Activated naive CD8-positive, alpha-beta T cell treated with anti-CD3 and anti-CD28 coated beads, Interleukin-2, amount 50 U/mL, for 24 hours (primary cell): ENCODE measurements at regions not wholly inside any gene's neighbourhood (a gene's known extent, or its start where the extent isn't known, plus 50 kb on each side); places are given as distances from the start of the nearest gene placed in this dataset.

Experiments used
- ATAC-seq: fragments of 150-1000 bp; cut with Tn5 transposase; one replicate; pipeline ENCODE4 v1.10.0; 2021
- DNase-seq: peaks from one replicate; pipeline ENCODE4 v3.0.0; 2021
- H3K27ac Mint-ChIP-seq: one replicate; pipeline ENCODE4 v1.8.0; 2021; ENCODE audit warnings: mild to moderate bottlenecking, mixed read lengths
- H3K27me3 Mint-ChIP-seq: one replicate; pipeline ENCODE4 v1.8.0; 2021; ENCODE audit warnings: mixed read lengths
- H3K36me3 Mint-ChIP-seq: one replicate; pipeline ENCODE4 v1.8.0; 2021; ENCODE audit warnings: low read depth, mixed read lengths
- H3K4me1 Mint-ChIP-seq: one replicate; pipeline ENCODE4 v1.8.0; 2021; ENCODE audit warnings: mixed read lengths
- H3K4me3 Mint-ChIP-seq: one replicate; pipeline ENCODE4 v1.8.0; 2021; ENCODE audit warnings: mild to moderate bottlenecking, moderate library complexity, mixed read lengths
- H3K9me3 Mint-ChIP-seq: one replicate; pipeline ENCODE4 v1.8.0; 2021; ENCODE audit warnings: mixed read lengths

DNA sequence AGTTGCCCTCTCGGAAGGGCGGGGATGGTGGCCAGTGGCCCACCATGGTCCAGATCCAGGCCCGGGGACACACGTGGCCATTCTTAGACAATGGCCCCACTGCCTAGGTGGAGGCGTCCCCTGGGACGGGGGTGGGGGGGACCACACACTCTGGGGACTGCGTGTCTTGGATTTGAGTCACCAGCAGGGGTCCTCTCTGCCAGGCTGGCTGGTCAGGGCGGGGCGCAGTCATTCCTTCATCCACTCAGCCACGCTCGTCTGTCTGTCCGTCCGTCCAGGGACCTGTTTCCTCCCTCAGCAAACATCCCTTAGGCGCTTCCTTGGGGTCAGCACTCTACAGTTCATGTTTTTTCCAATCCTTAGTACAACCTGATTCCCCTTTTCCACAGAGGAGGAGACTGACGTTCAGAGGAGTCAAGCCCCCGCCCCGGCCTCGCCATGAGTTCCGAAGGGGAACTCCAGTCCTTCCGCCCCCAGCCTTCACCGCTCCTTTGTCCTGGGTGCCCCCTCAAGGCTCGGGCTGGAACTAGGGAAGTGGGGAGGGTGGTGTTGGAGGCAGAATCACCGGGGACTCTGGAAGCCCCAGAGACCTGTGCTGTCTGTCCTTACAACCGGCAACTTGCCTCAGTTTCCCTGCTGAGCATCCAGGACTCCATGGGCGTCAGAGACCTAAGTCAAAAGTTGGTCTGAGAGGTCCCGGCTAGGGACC is 276.6 kb upstream of the MVB12B start:
- Mint-ChIP-seq H3K9me3 (peaks cover 5% of the 10 kb centered on the region), H3K4me3 (no peak overlapping the region), H3K36me3 (peaks cover 2% of the 10 kb centered on the region), H3K27ac (no peak overlapping the region), H3K4me1 (no peaks in the 10 kb centered on the region), H3K27me3 (peaks cover 14% of the 10 kb centered on the region)
- no peak for ATAC-seq
- DNase-seq: no peak

DNA sequence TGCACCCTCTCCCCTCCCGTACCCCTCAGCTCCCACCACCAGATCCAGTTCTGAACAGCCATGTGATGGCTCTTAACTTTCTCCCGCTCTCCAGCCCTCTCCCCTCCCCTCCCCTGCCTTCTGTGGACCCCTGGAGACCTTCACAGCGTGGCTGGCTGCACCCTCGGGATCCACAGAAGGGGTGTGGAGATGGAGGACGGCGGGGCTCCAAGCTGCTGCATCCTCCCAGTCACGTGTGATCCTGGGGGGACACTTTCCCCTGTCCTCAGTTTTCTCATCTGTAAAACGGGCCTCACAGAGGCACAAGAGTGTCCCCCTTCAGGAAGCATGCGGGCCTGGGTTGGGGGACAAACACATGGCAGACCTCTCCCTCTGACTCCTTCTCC is 276.0 kb upstream of the MVB12B start:
- Mint-ChIP-seq H3K4me1 (no peaks in the 10 kb centered on the region), H3K27ac (no peak overlapping the region), H3K36me3 (peaks cover 2% of the 10 kb centered on the region), H3K9me3 (peaks cover 4% of the 10 kb centered on the region), H3K27me3 (peaks cover 13% of the 10 kb centered on the region), H3K4me3 (no peak overlapping the region)
- DNase-seq: no peak
- ATAC-seq: no peak

DNA sequence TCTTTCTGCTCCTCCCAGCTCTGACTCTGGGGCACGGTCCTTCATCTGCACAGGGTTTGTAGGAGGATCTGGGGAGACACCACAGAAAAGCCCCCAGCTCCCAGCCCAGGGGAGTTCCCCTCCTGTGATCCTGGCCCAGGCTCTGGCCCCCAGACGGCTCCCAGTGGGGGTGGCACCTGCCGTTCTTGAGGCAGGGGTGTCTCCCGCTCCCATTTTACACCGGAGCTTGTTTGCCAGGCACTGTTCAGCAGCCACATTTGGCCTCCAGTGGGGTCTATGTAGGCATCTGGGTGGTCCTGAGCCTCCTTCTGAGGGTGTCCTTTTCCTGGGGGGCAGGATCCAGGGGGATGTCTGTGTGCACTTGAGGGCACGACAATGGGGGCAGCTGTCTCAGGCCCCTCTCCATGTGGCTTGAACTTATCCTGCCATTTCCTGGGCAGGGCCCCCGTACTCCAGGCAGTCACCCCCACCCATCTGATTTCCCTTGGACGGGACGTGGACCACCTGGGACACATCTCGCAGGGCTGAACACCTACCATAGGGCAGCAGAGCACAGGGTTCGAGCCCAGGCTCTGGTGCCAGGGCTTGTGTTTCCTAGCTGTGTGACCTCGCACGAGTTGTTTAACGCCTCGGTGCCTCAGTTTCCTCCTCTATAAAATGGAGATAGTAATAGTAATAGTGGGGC is 275.0 kb upstream of the MVB12B start:
- Mint-ChIP-seq H3K36me3 (no peaks in the 10 kb centered on the region), H3K4me3 (no peak overlapping the region), H3K4me1 (no peaks in the 10 kb centered on the region), H3K27ac (no peak overlapping the region), H3K27me3 (peaks cover 8% of the 10 kb centered on the region), H3K9me3 (no peaks in the 10 kb centered on the region)
- ATAC-seq (no peak), DNase-seq (no peak)

DNA sequence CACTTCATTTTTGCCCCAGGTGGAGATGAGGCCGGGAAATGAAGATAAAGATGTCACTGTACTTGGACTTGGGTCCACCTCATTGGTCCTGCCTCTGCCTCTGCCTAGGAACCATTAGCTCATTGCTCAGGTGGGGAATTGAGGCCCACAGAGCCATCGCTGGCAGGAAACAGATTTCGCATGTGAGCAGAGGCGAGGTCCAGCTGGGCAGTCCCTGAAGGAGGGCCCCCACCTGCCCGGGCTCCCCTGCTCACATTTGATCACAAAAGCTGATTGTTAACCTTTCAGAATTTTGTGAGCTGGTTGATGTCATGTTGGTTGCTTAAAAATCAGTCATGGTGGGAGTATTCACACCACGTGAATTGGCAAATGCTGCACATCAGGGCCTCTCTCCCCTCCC is 273.8 kb upstream of the MVB12B start:
- Mint-ChIP-seq H3K27me3 (peaks cover 8% of the 10 kb centered on the region), H3K36me3 (no peaks in the 10 kb centered on the region)

DNA sequence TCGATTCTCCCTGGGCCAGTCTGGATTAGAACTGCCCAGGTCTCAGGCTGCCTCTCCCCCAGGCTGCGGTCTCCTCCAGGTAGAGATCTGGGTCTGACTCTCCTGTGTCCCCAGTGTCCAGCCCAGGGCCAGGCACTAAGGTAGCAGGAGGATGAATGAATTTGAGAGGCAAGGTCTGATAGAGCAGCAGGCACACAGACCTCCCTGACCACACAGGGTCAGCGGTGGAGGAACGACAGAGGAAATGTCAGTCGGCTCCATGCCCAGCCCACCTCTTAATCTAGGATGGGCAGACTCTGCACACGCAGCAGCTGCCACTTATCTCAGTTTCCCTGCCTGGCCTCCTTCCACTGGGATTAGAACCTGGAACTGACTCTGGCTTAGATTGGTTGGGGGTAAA is 272.7 kb upstream of the MVB12B start:
- DNase-seq (no peak), ATAC-seq (no peak)
- Mint-ChIP-seq H3K36me3 (no peaks in the 10 kb centered on the region), H3K27ac (no peak overlapping the region), H3K4me1 (no peaks in the 10 kb centered on the region), H3K9me3 (no peaks in the 10 kb centered on the region), H3K27me3 (peaks cover 10% of the 10 kb centered on the region), H3K4me3 (no peak overlapping the region)

More for the DNA sequence above, 273.8 kb upstream of the MVB12B start:
- DNase-seq: no peak
- Mint-ChIP-seq H3K4me3 (no peak overlapping the region), H3K4me1 (no peaks in the 10 kb centered on the region), H3K27ac (no peak overlapping the region), H3K9me3 (no peaks in the 10 kb centered on the region)
- ATAC-seq: no peak

DNA sequence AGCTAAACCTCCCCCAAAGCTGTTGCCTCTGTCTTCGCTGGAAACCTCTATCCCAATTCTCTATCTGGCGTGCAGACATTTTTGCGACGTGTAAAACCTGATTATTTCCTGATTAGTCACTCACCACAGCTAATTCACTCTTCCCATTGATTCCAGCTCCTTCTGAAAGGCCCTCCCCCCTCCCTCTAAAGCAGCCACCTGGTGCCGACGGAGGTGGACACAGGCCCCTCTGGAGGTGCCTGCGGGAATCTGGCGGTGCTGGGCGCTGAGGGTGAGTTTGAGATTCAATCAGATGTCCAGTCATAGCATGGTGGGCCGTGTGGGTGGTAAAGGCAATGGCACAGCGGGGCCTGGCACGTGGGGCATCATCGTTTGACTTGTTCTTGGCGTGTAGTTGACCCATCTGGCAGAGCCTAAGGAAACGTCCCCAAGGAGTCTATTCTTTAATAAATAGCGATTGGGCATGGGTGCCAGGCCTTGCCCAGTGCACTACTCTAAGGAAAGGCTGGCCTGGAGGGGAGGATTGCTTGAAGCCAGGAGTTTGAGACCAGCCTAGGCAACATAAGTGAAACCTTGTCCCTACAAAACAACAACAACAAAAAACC is 271.1 kb upstream of the MVB12B start:
- ATAC-seq (no peak), DNase-seq (no peak)
- no peaks in the 10 kb centered on the region for H3K9me3 Mint-ChIP-seq
- no peaks in the 10 kb centered on the region for H3K36me3 Mint-ChIP-seq
- H3K27me3 Mint-ChIP-seq: peaks cover 13% of the 10 kb centered on the region
- H3K27ac Mint-ChIP-seq: no peak overlapping the region
- H3K4me3 Mint-ChIP-seq: no peak overlapping the region
- no peaks in the 10 kb centered on the region for H3K4me1 Mint-ChIP-seq

DNA sequence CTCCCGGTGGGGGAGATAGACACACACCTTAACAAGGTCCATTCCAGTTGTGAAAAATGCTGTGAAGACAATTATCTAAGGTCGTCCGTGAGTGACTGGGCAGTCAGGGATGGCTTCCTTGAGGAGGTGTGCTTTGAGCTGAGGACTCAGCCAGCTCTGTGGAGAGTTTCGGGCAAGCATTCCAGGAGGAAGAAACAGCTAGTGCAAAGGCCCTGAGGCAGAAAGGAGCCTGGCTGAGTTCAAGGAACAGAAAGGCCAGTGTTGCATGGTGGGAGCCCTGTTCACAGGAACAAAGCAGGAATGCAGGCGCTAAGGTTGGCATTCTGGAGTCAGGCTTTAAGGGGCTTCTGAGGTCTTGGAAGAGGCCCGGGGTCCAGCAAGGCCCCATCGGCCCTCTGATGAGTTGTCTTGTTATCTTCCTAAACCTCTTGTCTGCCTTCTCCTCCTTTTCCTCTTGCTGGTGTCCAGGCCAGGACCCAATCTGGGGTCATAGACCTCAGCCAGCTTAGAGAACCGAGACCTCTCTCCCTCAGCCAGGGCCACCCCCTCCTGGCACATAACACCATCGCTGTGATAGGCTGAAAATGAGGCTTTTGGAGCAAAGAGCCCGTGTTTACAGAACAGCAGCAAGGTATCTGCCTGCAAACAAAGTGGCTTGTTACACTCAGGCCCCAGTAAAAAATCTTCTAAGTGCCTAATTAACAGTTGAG is 270.2 kb upstream of the MVB12B start:
- Mint-ChIP-seq H3K4me3 (no peak overlapping the region), H3K36me3 (no peaks in the 10 kb centered on the region), H3K27ac (no peak overlapping the region), H3K9me3 (no peaks in the 10 kb centered on the region), H3K4me1 (no peaks in the 10 kb centered on the region), H3K27me3 (peaks cover 17% of the 10 kb centered on the region)
- DNase-seq (no peak), ATAC-seq (no peak)

DNA sequence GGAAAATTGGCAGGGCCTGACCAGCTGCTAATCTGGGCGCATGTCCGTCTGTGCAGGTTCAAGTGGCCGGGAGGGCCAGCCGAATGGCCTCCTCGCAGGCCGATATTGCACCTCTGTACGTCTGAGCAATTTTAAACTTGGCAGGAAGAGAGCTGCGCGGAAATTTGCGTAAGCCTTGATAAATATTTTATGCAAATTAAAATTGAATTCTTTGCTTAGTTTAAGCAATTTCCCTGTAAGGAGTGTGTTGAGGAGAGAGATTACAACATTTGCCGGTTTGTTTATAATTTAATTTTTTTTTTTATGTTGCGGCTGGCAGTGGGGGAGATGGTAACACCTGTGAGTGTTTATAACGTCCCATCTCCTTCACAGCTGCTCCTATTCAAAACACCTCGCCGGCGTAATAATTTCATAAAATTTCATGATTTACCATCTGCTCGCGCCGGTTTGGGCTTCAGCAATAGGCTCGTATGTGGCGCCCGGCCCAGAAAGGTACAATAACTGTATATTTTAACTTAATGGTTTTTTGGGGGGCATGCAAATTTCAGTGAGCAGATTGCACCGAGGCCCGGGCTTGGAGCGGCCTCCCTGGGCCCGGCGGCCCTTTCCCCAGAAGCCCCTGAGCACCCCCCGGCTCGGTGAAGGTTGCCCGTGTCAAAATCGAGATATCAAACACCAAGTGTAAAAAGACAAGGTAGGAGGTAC is 269.4 kb upstream of the MVB12B start:
- no peak for ATAC-seq
- no peak for DNase-seq
- no peak overlapping the region for H3K4me3 Mint-ChIP-seq
- no peak overlapping the region for H3K27ac Mint-ChIP-seq
- peaks cover 17% of the 10 kb centered on the region for H3K27me3 Mint-ChIP-seq
- no peaks in the 10 kb centered on the region for H3K36me3 Mint-ChIP-seq
- no peaks in the 10 kb centered on the region for H3K9me3 Mint-ChIP-seq
- no peaks in the 10 kb centered on the region for H3K4me1 Mint-ChIP-seq

DNA sequence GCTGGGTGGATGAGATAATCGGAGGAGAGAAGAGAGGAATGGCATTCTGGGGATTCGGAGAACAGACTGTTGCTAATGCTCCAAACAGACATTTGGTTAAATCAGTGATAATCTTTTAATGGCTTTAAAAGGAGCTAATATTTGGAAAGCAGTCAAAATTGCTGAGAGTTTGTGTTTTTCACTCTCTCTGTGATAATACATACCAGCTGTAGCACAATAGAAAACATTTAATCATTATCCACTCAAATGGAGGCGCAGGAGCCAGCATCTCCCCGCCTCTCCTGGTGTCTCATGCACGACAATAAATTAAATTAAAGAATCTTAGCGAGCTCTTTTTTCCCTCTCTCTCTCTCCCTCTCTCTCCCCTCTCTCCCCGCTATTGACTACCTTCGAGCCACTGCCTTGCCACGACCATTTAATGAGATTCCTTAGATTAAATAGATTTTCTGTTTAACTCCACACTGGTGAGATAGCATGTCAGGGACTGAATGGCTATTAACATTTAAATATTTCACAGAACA is 268.6 kb upstream of the MVB12B start:
- peaks cover 16% of the 10 kb centered on the region for H3K27me3 Mint-ChIP-seq
- H3K36me3 Mint-ChIP-seq: no peaks in the 10 kb centered on the region
- H3K9me3 Mint-ChIP-seq: no peaks in the 10 kb centered on the region
- no peak overlapping the region for H3K27ac Mint-ChIP-seq
- ATAC-seq: no peak
- H3K4me1 Mint-ChIP-seq: no peaks in the 10 kb centered on the region
- DNase-seq: no peak
- H3K4me3 Mint-ChIP-seq: no peak overlapping the region

DNA sequence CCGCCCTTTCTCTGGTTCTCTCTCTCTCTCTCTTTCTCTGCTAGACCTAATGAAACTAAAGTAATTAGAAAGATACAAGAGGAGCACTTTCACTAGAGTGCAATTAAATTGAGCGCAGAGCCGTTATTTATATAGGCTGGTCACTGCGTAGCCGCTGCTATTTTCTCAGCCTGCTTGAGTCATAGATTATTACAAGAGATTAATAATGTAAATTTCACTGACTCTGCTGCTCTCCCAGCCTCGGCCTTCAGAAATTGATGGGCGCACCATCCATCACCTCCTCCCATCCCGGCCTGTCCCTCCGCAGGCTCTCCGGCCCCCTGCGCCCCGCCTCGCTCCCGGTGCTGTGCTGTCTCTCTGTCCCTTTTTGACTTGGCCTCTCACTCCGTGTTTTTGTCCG is 268.0 kb upstream of the MVB12B start:
- H3K27ac Mint-ChIP-seq: no peak overlapping the region
- H3K36me3 Mint-ChIP-seq: no peaks in the 10 kb centered on the region
- H3K27me3 Mint-ChIP-seq: peaks cover 14% of the 10 kb centered on the region
- DNase-seq (no peak), ATAC-seq (no peak)
- H3K4me3 Mint-ChIP-seq: no peak overlapping the region
- H3K4me1 Mint-ChIP-seq: no peaks in the 10 kb centered on the region
- no peaks in the 10 kb centered on the region for H3K9me3 Mint-ChIP-seq

DNA sequence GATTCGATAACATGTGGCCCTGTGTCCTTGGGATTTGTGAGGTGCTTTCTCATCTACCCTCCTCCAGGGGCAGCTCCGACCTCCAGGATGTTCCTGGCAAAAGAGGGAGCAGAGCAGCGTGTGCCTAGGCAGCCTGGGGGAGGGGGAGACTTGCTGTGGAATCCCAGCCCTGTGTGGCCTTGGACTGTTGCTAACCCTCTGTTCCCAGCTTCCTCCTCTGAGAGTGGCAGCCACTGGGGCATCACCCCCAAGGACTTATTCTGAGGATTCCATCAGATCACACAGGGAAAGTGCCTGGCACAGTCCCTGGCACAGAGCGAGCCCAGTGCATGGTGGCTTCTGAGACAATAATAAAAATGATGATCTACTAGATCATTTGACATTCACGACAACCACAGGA is 265.1 kb upstream of the MVB12B start:
- Mint-ChIP-seq H3K36me3 (no peaks in the 10 kb centered on the region), H3K27ac (no peak overlapping the region), H3K9me3 (no peaks in the 10 kb centered on the region), H3K4me3 (no peak overlapping the region), H3K27me3 (peaks cover 13% of the 10 kb centered on the region), H3K4me1 (no peaks in the 10 kb centered on the region)
- ATAC-seq (no peak), DNase-seq (no peak)

DNA sequence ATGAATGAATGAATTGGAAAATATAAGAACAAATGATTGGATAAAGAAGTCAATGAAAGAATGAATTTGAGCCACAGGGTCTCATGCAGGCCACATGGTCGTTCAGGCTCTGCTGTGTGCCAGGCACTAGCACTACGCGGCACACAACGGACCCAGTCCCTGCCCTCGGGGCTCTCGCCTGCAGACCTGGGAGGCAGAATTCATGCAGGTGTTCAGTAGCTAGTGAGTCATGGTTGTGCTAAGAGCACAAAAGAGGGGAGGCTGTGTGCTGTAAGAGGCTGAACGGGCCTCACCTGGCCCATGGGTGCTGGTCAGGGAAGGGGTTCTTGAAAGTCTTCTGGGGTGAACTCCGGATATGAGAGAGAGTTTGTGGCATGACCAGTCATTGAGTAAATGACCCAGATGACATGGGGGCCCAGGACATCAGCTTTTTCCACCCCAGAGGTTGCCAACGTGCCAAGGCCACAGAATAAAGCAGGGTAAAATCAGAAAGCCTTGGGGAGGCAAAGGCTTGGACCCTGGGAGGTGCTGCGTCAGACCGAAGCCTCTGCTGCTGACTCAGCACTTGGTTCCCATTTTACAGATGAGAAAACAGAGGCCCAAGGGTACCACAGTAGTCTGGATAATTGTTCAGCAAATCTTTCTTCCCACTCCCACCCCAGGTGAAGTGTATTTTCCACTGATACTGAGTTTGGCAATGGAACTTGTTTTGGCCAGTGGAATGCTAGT is 264.3 kb upstream of the MVB12B start:
- H3K27ac Mint-ChIP-seq: no peak overlapping the region
- peaks cover 13% of the 10 kb centered on the region for H3K27me3 Mint-ChIP-seq
- no peaks in the 10 kb centered on the region for H3K36me3 Mint-ChIP-seq
- no peaks in the 10 kb centered on the region for H3K4me1 Mint-ChIP-seq
- H3K9me3 Mint-ChIP-seq: no peaks in the 10 kb centered on the region
- ATAC-seq (no peak), DNase-seq (no peak)
- H3K4me3 Mint-ChIP-seq: no peak overlapping the region

DNA sequence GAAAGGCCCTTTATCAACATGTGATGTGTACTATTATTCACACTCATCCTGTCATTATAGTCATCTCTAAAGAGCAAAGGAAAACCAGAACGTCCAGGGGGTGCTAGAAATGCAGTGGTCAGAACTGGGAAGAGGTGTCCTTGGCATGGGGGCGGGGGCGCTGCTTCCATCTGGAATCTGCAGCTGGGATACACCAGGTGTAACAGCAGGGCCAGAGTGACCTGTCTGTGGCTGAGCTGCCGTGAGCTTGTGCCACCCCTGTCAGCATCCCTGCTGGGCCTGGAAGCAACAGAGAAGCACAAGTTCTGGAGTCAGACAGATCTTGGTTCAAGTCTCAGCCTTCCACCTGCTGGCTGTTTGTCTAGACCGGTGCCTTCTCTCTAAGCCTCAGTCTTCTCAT is 263.3 kb upstream of the MVB12B start:
- Mint-ChIP-seq H3K4me3 (no peak overlapping the region), H3K9me3 (no peaks in the 10 kb centered on the region), H3K27ac (no peak overlapping the region), H3K4me1 (no peaks in the 10 kb centered on the region), H3K36me3 (no peaks in the 10 kb centered on the region), H3K27me3 (peaks cover 18% of the 10 kb centered on the region)
- DNase-seq: no peak
- no peak for ATAC-seq

DNA sequence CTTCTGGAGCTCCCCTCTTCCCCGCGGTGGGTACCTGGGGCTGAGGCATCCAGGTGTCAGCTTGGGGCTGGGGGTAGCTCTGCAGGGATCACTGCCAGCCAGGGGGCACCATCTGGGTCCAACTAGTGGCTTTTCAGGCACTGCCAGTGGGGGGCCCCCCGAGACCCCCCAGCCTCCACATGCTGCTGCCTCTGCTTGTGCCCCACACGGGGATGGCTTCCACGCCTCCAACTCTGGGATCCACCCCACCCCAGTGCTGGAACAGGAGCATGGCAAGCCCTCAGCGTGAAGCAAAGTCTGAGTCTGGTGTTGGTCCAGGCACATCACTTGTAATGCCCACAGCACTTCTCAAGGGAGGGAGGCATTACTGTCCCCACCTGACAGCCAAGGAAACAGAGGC is 260.5 kb upstream of the MVB12B start:
- no peak for DNase-seq
- no peaks in the 10 kb centered on the region for H3K36me3 Mint-ChIP-seq
- H3K9me3 Mint-ChIP-seq: no peaks in the 10 kb centered on the region
- no peaks in the 10 kb centered on the region for H3K4me1 Mint-ChIP-seq
- H3K4me3 Mint-ChIP-seq: no peak overlapping the region
- H3K27me3 Mint-ChIP-seq: peaks cover 14% of the 10 kb centered on the region
- ATAC-seq: no peak
- no peak overlapping the region for H3K27ac Mint-ChIP-seq
